CD4-positive, alpha-beta memory T cell (primary cell): ENCODE measurements at regions not wholly inside any gene's neighbourhood (a gene's known extent, or its start where the extent isn't known, plus 50 kb on each side); places are given as distances from the start of the nearest gene placed in this dataset.

ENCODE experiments used
- CTCF ChIA-PET: fragments of 350-600 bp; sonication (Branson Sonifier 250); formaldehyde crosslinking; loops from one replicate; lab custom pipeline; 2021; ENCODE audit warnings: inconsistent platforms; ENCODE audit not compliant: partially characterized antibody; lab: Charles Lee
- POLR2A ChIA-PET: fragments of 350-600 bp; sonication (Branson Sonifier 250); formaldehyde crosslinking; loops from one replicate; lab custom pipeline; 2021; ENCODE audit not compliant: partially characterized antibody; lab: Charles Lee
- DNase-seq, 5 donors: peaks; one replicate each; pipeline versions ENCODE4 v3.0.0 to v3.0.0-alpha.2; 2020 to 2022; ENCODE audit warnings: mixed read lengths in 1 of 5
- H3K27ac ChIP-seq: one replicate; pipeline ENCODE4 v1.7.0; 2013; ENCODE audit warnings: low read depth, low read length
- H3K27me3 ChIP-seq: 2 replicates; pipeline ENCODE4 v1.7.0; 2013; ENCODE audit warnings: mild to moderate bottlenecking, low read length, moderate library complexity; ENCODE audit not compliant: insufficient read depth
- H3K36me3 ChIP-seq: 2 replicates; pipeline ENCODE4 v1.7.0; 2013; ENCODE audit warnings: mild to moderate bottlenecking, low read length, moderate library complexity; ENCODE audit not compliant: insufficient read depth
- H3K4me1 ChIP-seq: 2 replicates; pipeline ENCODE4 v1.7.0; 2013; ENCODE audit warnings: mild to moderate bottlenecking, low read length, moderate library complexity; ENCODE audit not compliant: insufficient read depth
- H3K4me3 ChIP-seq, 2 donors: one replicate each; pipeline ENCODE4 v1.7.0; 2013; ENCODE audit warnings: low read length in 2 of 2, mild to moderate bottlenecking in 1 of 2
- H3K9me3 ChIP-seq, 2 donors: one replicate each; pipeline ENCODE4 v1.7.0; 2013; ENCODE audit warnings: low read length in 2 of 2, control low read depth in 1 of 2; ENCODE audit not compliant: control insufficient read depth in 1 of 2
- H3K27ac Mint-ChIP-seq, 7 donors: one replicate each; pipeline ENCODE4 v1.8.0; 2020 to 2021; ENCODE audit warnings: mixed read lengths in 7 of 7, mild to moderate bottlenecking in 6 of 7, inconsistent platforms in 3 of 7, moderate library complexity in 3 of 7
- H3K27me3 Mint-ChIP-seq, 2 donors: one replicate each; pipeline ENCODE4 v1.8.0; 2020 to 2021; ENCODE audit warnings: mixed read lengths in 2 of 2
- H3K36me3 Mint-ChIP-seq, 2 donors: one replicate each; pipeline ENCODE4 v1.8.0; 2020 to 2021; ENCODE audit warnings: mixed read lengths in 2 of 2, inconsistent platforms in 1 of 2, mild to moderate bottlenecking in 1 of 2
- H3K4me1 Mint-ChIP-seq, 4 donors: one replicate each; pipeline ENCODE4 v1.8.0; 2020 to 2021; ENCODE audit warnings: mixed read lengths in 4 of 4, mild to moderate bottlenecking in 1 of 4
- H3K4me3 Mint-ChIP-seq, 8 donors: one replicate each; pipeline ENCODE4 v1.8.0; 2020 to 2021; ENCODE audit warnings: mixed read lengths in 8 of 8, mild to moderate bottlenecking in 7 of 8, moderate library complexity in 6 of 8, inconsistent platforms in 3 of 8
- H3K9me3 Mint-ChIP-seq, 8 donors: one replicate each; pipeline ENCODE4 v1.8.0; 2020 to 2021; ENCODE audit warnings: mixed read lengths in 8 of 8, mild to moderate bottlenecking in 5 of 8, inconsistent platforms in 3 of 8, moderate library complexity in 1 of 8
- intact Hi-C: fragments of 100-400 bp; cut with micrococcal nuclease; formaldehyde crosslinking; loops from one replicate; pipeline ENCODE4 v1.15.1; 2023

GRCh38 chr14:96739200-96739910, 57.8 kb upstream of the VRK1 start:
- Mint-ChIP-seq H3K9me3 (peaks cover 0 to 1% (median 0%) of the 10 kb centered on the region in 8 donors), H3K36me3 (no peaks in the 10 kb centered on the region), H3K4me1 (peaks cover 0 to 8% (median 5%) of the 10 kb centered on the region in 4 donors), H3K27ac (no peak overlapping the region), H3K4me3 (no peak overlapping the region), H3K27me3 (peaks cover 62 to 68% of the 10 kb centered on the region in 2 donors)
- Histone ChIP-seq H3K27me3 (peaks cover 23% of the 10 kb centered on the region), H3K36me3 (no peaks in the 10 kb centered on the region), H3K4me1 (peaks cover 13% of the 10 kb centered on the region), H3K9me3 (no peaks in the 10 kb centered on the region), H3K27ac (no peak overlapping the region), H3K4me3 (no peak overlapping the region)
- CTCF ChIA-PET, result interaction anchor here (0.9 to 2.6 kb wide), 6 partner anchors 9 to 172 kb away, joined by 3 to 27 read pairs (median 6); no protein-coding TSS in a partner anchor
- intact Hi-C loops, result no loop called here
- DNase-seq, result no peak
- POLR2A ChIA-PET, result no interaction called here

- no peaks in the 10 kb centered on the region for H3K9me3 ChIP-seq
- ChIA-PET POLR2A (no interaction called here), CTCF (interaction anchor here (0.6 to 2.6 kb wide), 16 partner anchors 7 to 1370 kb away, joined by 3 to 27 read pairs (median 3); no protein-coding TSS in a partner anchor)
- Mint-ChIP-seq H3K27ac (no peak overlapping the region), H3K4me1 (peaks cover 0 to 8% (median 5%) of the 10 kb centered on the region in 4 donors), H3K4me3 (peak overlapping the region; percentile 68 to 87 (median 77)), H3K27me3 (peaks cover 53 to 71% of the 10 kb centered on the region in 2 donors), H3K9me3 (peaks cover 0 to 1% (median 0%) of the 10 kb centered on the region in 8 donors), H3K36me3 (no peaks in the 10 kb centered on the region)
- intact Hi-C loops, result no loop called here
- H3K27me3 ChIP-seq, result peaks cover 20% of the 10 kb centered on the region
- no peak overlapping the region for H3K27ac ChIP-seq
- DNase-seq, result peak; percentile 61 to 78 (median 70)
- peaks cover 13% of the 10 kb centered on the region for H3K4me1 ChIP-seq
- H3K4me3 ChIP-seq, result peak overlapping the region in 1 of 2 donors; percentile 36
- H3K36me3 ChIP-seq, result no peaks in the 10 kb centered on the region
Measured at GRCh38 chr14:96741151-96741977, 55.8 kb upstream of the VRK1 start.

DNA sequence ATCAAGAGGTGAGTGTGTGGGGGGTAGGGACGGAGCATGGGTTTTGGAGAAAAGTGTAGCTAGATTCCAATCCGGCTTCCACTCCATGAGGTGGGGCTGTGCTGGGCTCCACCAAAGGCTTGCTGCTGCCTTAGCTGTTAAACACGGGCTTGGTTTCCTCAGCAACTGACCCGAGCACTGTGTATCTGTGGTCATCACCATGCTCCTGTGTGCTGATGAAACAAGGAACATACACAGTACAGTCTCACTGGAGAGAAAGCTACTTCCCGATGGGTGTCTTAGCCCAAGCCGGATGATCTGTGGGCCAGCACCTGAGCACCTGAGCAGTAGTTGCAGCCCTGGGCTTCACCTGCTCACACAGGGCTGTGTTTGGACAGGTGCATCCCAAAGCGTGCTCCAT, 52.9 kb upstream of the VRK1 start:
- no peaks in the 10 kb centered on the region for H3K36me3 ChIP-seq
- H3K4me1 Mint-ChIP-seq, result peaks cover 0 to 8% (median 4%) of the 10 kb centered on the region in 4 donors
- H3K27ac Mint-ChIP-seq, result no peak overlapping the region
- no peak overlapping the region for H3K4me3 ChIP-seq
- no peak overlapping the region for H3K4me3 Mint-ChIP-seq
- no peaks in the 10 kb centered on the region for H3K36me3 Mint-ChIP-seq
- H3K9me3 ChIP-seq, result no peaks in the 10 kb centered on the region
- intact Hi-C loops, result no loop called here
- no peak overlapping the region for H3K27ac ChIP-seq
- POLR2A ChIA-PET, result no interaction called here
- CTCF ChIA-PET, result interaction anchor here (1.3 kb wide), 1 partner anchor 17 kb away, joined by 3 read pairs; no protein-coding TSS in a partner anchor
- peaks cover 5% of the 10 kb centered on the region for H3K4me1 ChIP-seq
- H3K9me3 Mint-ChIP-seq, result peaks cover 0 to 1% (median 0%) of the 10 kb centered on the region in 8 donors
- DNase-seq, result no peak
- peaks cover 8% of the 10 kb centered on the region for H3K27me3 ChIP-seq
- peaks cover 43 to 56% of the 10 kb centered on the region in 2 donors for H3K27me3 Mint-ChIP-seq

GRCh38 chr14:96745500-96746051, 51.6 kb upstream of the VRK1 start:
- H3K27me3 ChIP-seq, result no peaks in the 10 kb centered on the region
- Mint-ChIP-seq H3K36me3 (no peaks in the 10 kb centered on the region), H3K4me1 (peaks cover 0 to 8% (median 4%) of the 10 kb centered on the region in 4 donors), H3K27ac (peak overlapping the region in 1 of 7 donors; percentile 69), H3K27me3 (peaks cover 37 to 49% of the 10 kb centered on the region in 2 donors), H3K4me3 (no peak overlapping the region), H3K9me3 (peaks cover 0 to 1% (median 0%) of the 10 kb centered on the region in 8 donors)
- ChIA-PET POLR2A (no interaction called here), CTCF (interaction anchor here (1.0 kb wide), 1 partner anchor 8 kb away, joined by 3 read pairs; no protein-coding TSS in a partner anchor)
- intact Hi-C loops, result no loop called here
- H3K4me3 ChIP-seq, result no peak overlapping the region
- H3K4me1 ChIP-seq, result peaks cover 5% of the 10 kb centered on the region
- no peaks in the 10 kb centered on the region for H3K36me3 ChIP-seq
- H3K9me3 ChIP-seq, result no peaks in the 10 kb centered on the region
- no peak overlapping the region for H3K27ac ChIP-seq
- DNase-seq, result no peak

DNA sequence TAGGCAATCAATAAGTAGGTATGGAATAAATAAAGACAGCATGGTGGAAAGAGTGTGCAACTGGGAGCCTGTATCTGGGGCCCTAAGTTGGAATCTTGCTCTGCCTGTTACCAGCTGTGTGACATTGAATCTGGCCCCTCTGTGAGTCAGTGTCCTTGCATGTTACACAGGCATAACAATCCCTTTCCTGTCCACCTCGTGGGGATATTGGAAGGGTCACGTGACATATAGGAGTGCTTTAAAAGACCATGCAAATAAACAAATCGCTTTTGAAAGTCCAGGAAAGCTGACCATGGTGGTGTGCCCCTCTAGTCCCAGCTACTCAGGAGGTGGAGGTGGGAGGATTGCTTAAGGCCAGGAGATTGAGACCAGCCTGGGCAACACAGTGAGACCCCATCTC, 51.1 kb upstream of the VRK1 start:
- H3K27me3 Mint-ChIP-seq, result peaks cover 33 to 45% of the 10 kb centered on the region in 2 donors
- H3K36me3 Mint-ChIP-seq, result no peaks in the 10 kb centered on the region
- H3K9me3 Mint-ChIP-seq, result peaks cover 0 to 1% (median 0%) of the 10 kb centered on the region in 8 donors
- Histone ChIP-seq H3K36me3 (no peaks in the 10 kb centered on the region), H3K27ac (no peak overlapping the region), H3K9me3 (no peaks in the 10 kb centered on the region), H3K4me1 (peaks cover 3% of the 10 kb centered on the region), H3K4me3 (no peak overlapping the region), H3K27me3 (no peaks in the 10 kb centered on the region)
- CTCF ChIA-PET, result interaction anchor here (1.0 kb wide), 1 partner anchor 9 kb away, joined by 3 read pairs; no protein-coding TSS in a partner anchor
- intact Hi-C loops, result no loop called here
- no peak overlapping the region for H3K27ac Mint-ChIP-seq
- no peak overlapping the region for H3K4me3 Mint-ChIP-seq
- no peak for DNase-seq
- POLR2A ChIA-PET, result no interaction called here
- H3K4me1 Mint-ChIP-seq, result peaks cover 0 to 8% (median 4%) of the 10 kb centered on the region in 4 donors

DNA sequence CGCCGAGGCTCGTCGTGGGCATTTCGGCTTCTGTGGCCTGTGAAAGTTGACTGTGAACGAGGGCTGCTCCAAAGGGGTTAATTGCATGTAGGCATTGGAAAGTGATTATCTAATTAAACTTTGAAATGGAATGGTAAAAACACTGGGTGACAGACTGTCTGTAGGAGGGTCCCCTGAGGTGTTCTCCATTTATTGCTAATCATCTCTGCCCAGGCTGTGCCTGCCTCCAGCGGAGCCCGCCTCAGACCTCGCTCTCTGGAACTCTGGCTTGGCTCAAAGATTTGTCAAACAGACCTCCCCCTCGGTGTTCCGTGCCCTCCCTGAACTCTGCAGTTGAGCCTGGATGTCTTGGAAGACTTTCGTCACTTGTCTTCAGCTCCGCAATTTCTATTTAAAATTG, 50.2 kb upstream of the VRK1 start:
- Histone ChIP-seq H3K27ac (no peak overlapping the region), H3K36me3 (no peaks in the 10 kb centered on the region), H3K4me3 (no peak overlapping the region), H3K9me3 (no peaks in the 10 kb centered on the region), H3K27me3 (no peaks in the 10 kb centered on the region), H3K4me1 (no peaks in the 10 kb centered on the region)
- H3K36me3 Mint-ChIP-seq, result no peaks in the 10 kb centered on the region
- peaks cover 0 to 6% (median under 1%) of the 10 kb centered on the region in 4 donors for H3K4me1 Mint-ChIP-seq
- intact Hi-C loops, result no loop called here
- H3K27me3 Mint-ChIP-seq, result peaks cover 30 to 40% of the 10 kb centered on the region in 2 donors
- ChIA-PET CTCF (no interaction called here), POLR2A (no interaction called here)
- no peak for DNase-seq
- peaks cover 0 to 1% (median 0%) of the 10 kb centered on the region in 8 donors for H3K9me3 Mint-ChIP-seq
- H3K4me3 Mint-ChIP-seq, result no peak overlapping the region
- H3K27ac Mint-ChIP-seq, result no peak overlapping the region
